SK-N-MC (cell line): ENCODE measurements at regions not wholly inside any gene's neighbourhood (a gene's known extent, or its start where the extent isn't known, plus 50 kb on each side); places are given as distances from the start of the nearest gene placed in this dataset.

Source experiments
- EZH2 ChIP-seq: fragments of 200-600 bp; sonication (generic); IDR thresholded peaks from one replicate; pipeline ENCODE4 v1.6.1; 2017; ENCODE audit warnings: antibody characterized with exemption
- FOXP2 ChIP-seq: optimal IDR thresholded peaks from 2 replicates; pipeline ENCODE3; 2011; ENCODE audit warnings: mild to moderate bottlenecking, moderate library complexity; ENCODE audit not compliant: insufficient read depth; ENCODE audit errors: extremely low read length, control extremely low read depth
- POLR2AphosphoS5 ChIP-seq: IDR thresholded peaks from 2 replicates; pipeline ENCODE4 v1.6.1; 2012; ENCODE audit warnings: mild to moderate bottlenecking, low read depth, low read length, borderline replicate concordance

- TF ChIP-seq EZH2 (no peak), POLR2AphosphoS5 (no peak), FOXP2 (no peak)
Observed at GRCh38 chr9:26574898-26575440, 317.6 kb downstream of the CAAP1 start.
